ENCODE measurements at regions not wholly inside any gene's neighbourhood (a gene's known extent, or its start where the extent isn't known, plus 50 kb on each side); places are given as distances from the start of the nearest gene placed in this dataset.

DNA sequence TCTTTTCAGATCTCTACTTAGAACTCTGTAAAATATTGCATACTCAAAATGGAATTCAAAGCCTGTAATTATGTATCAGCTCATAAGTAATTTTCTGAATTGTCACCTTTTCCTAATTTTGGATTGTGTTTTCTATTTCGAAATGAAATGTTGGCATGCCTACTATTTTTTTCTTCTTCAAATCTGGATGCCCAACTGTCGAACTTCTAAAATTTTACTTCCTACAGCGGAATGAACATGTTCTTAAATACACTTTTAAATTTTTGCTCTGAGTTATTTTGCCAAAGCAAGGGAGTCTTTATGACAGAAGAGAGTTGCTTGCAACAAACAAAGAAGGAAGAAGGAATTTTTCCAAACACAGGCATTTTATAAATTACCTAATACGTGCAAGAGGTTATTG, 336.0 kb downstream of the ADCYAP1 start:
- no peaks in the 10 kb centered on the region for H3K27me3 ChIP-seq (ENCODE audit: low read depth, low read length)
- TF ChIP-seq, protein P1, sequence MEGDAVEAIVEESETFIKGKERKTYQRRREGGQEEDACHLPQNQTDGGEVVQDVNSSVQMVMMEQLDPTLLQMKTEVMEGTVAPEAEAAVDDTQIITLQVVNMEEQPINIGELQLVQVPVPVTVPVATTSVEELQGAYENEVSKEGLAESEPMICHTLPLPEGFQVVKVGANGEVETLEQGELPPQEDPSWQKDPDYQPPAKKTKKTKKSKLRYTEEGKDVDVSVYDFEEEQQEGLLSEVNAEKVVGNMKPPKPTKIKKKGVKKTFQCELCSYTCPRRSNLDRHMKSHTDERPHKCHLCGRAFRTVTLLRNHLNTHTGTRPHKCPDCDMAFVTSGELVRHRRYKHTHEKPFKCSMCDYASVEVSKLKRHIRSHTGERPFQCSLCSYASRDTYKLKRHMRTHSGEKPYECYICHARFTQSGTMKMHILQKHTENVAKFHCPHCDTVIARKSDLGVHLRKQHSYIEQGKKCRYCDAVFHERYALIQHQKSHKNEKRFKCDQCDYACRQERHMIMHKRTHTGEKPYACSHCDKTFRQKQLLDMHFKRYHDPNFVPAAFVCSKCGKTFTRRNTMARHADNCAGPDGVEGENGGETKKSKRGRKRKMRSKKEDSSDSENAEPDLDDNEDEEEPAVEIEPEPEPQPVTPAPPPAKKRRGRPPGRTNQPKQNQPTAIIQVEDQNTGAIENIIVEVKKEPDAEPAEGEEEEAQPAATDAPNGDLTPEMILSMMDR (IDR thresholded peaks at IDR 0.05; ENCODE audit: low read depth, low read length), result no peak
- TF ChIP-seq EZH2phosphoT487 (IDR thresholded peaks at IDR 0.05; ENCODE audit: low read depth), result no peak
- no peaks in the 10 kb centered on the region for H3K9me3 ChIP-seq (ENCODE audit: insufficient read depth, low read length)
- H3K27ac ChIP-seq (ENCODE audit: low read length), result no peak overlapping the region
- no peaks in the 10 kb centered on the region for H4K20me1 ChIP-seq (ENCODE audit: insufficient read depth, low read length)
- no peaks in the 10 kb centered on the region for H3K36me3 ChIP-seq (replicated peaks; ENCODE audit: low read depth, low read length)
- no peaks in the 10 kb centered on the region for H3K79me2 ChIP-seq (ENCODE audit: low read length)
- no peak overlapping the region for H3K4me2 ChIP-seq (ENCODE audit: low read length)
- no peaks in the 10 kb centered on the region for H3K4me1 ChIP-seq (ENCODE audit: low read length)
- no peak overlapping the region for H3K4me3 ChIP-seq (ENCODE audit: low read length)
- H2AFZ ChIP-seq (ENCODE audit: low read depth, low read length), result no peak overlapping the region
- H3K9ac ChIP-seq (ENCODE audit: low read length), result no peak overlapping the region

DNA sequence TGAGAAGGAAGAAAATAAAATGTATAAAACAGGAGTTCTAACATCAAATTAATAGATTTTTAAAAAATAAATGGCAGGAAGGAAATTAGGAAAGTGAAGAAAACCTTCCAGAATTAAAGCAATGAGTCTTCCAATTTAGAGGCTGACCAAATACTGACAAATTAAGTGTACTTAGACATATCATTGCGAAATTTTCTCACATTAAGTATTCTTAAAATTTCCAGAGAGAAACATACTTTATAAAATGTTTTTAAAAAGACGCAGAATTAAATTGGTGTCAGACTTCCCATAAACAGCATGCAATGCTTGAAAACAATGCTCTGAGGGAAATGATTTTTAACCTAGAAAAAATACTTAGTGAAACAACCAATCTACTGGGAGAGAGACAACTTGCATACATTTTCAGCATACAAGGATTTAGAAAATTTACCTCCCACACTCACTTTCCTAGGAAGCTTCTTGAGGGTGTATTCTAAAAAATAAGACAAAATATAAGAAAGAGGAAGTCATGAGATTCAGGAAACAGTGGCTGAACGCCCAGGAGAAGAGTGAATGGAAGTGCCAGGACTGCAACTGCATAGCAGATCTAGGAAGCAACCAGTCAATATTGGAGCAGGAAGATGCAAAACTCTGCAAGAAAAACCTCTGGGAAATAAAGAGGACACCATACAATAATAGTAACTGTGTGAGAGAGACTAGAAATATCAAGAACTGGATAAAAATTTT, 339.9 kb downstream of the ADCYAP1 start:
- H3K36me3 ChIP-seq (replicated peaks; ENCODE audit: low read depth, low read length), result no peaks in the 10 kb centered on the region
- no peaks in the 10 kb centered on the region for H3K9me3 ChIP-seq (ENCODE audit: insufficient read depth, low read length)

DNA sequence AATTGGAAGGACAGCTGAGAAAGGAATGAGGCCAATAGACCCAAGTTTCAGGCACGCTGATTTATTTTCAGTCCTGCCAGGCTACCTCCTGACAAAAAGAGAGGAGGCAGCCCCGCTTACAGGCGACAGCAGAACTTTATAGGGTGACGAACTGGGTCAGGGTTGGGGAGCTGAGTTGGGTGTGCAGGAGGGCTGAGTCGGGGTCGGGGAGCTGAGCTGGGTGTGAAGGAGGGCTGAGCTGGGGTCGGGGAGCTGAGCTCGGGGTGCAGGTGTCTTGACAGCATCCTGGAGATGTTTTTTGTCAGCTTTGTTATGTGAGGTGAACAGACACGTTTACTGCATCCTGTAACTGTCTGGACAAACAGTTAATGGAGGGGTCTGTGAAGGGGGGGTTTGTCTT, 342.2 kb downstream of the ADCYAP1 start:
- H3K9me3 ChIP-seq (ENCODE audit: insufficient read depth, low read length), result no peaks in the 10 kb centered on the region
- H3K79me2 ChIP-seq (ENCODE audit: low read length), result no peaks in the 10 kb centered on the region
- no peak overlapping the region for H3K4me3 ChIP-seq (ENCODE audit: low read length)
- no peak overlapping the region for H3K9ac ChIP-seq (ENCODE audit: low read length)
- no peaks in the 10 kb centered on the region for H3K4me1 ChIP-seq (ENCODE audit: low read length)
- H3K27me3 ChIP-seq (ENCODE audit: low read depth, low read length), result no peaks in the 10 kb centered on the region
- H4K20me1 ChIP-seq (ENCODE audit: insufficient read depth, low read length), result no peaks in the 10 kb centered on the region
- H2AFZ ChIP-seq (ENCODE audit: low read depth, low read length), result no peak overlapping the region
- TF ChIP-seq, protein P1 (IDR thresholded peaks at IDR 0.05; ENCODE audit: low read depth, low read length), result no peak
- no peak for TF ChIP-seq EZH2phosphoT487 (IDR thresholded peaks at IDR 0.05; ENCODE audit: low read depth)
- H3K4me2 ChIP-seq (ENCODE audit: low read length), result no peak overlapping the region
- H3K36me3 ChIP-seq (replicated peaks; ENCODE audit: low read depth, low read length), result no peaks in the 10 kb centered on the region
- no peak overlapping the region for H3K27ac ChIP-seq (ENCODE audit: low read length)

More for the DNA sequence above, 339.9 kb downstream of the ADCYAP1 start:
- Histone ChIP-seq H3K27ac (ENCODE audit: low read length) (no peak overlapping the region), H4K20me1 (ENCODE audit: insufficient read depth, low read length) (no peaks in the 10 kb centered on the region), H3K4me2 (ENCODE audit: low read length) (no peak overlapping the region), H2AFZ (ENCODE audit: low read depth, low read length) (no peak overlapping the region), H3K27me3 (ENCODE audit: low read depth, low read length) (no peaks in the 10 kb centered on the region), H3K4me1 (ENCODE audit: low read length) (no peaks in the 10 kb centered on the region), H3K9ac (ENCODE audit: low read length) (no peak overlapping the region), H3K79me2 (ENCODE audit: low read length) (no peaks in the 10 kb centered on the region), H3K4me3 (ENCODE audit: low read length) (no peak overlapping the region)
- TF ChIP-seq, protein P1 (IDR thresholded peaks at IDR 0.05; ENCODE audit: low read depth, low read length), result no peak
- no peak for TF ChIP-seq EZH2phosphoT487 (IDR thresholded peaks at IDR 0.05; ENCODE audit: low read depth)

DNA sequence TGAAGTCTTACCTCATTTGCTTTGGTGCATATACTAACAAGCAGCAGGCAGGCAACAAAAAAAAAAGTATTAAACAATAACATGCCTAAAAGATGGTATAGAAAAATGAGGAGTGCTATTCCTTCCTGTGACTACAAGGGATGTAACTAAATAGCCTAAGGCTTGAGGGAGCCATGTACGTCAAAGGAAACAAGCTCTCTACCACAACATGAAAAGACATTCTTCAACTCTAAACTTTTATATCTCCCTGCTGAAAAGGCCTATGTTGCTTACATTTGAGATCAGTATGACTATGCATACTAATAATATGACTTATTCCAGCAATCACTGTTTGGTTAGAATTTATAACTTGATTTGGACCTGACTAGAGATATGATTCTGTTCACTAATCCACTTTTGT, 347.9 kb downstream of the ADCYAP1 start:
- Histone ChIP-seq H3K4me1 (ENCODE audit: low read length) (no peaks in the 10 kb centered on the region), H3K9ac (ENCODE audit: low read length) (no peak overlapping the region), H3K4me3 (ENCODE audit: low read length) (no peak overlapping the region), H3K27me3 (ENCODE audit: low read depth, low read length) (no peaks in the 10 kb centered on the region), H4K20me1 (ENCODE audit: insufficient read depth, low read length) (no peaks in the 10 kb centered on the region), H3K9me3 (ENCODE audit: insufficient read depth, low read length) (no peaks in the 10 kb centered on the region), H3K27ac (ENCODE audit: low read length) (no peak overlapping the region), H3K4me2 (ENCODE audit: low read length) (no peak overlapping the region), H3K36me3 (replicated peaks; ENCODE audit: low read depth, low read length) (no peaks in the 10 kb centered on the region), H2AFZ (ENCODE audit: low read depth, low read length) (no peak overlapping the region), H3K79me2 (ENCODE audit: low read length) (no peaks in the 10 kb centered on the region)
- TF ChIP-seq, protein P1 (IDR thresholded peaks at IDR 0.05; ENCODE audit: low read depth, low read length), result no peak
- TF ChIP-seq EZH2phosphoT487 (IDR thresholded peaks at IDR 0.05; ENCODE audit: low read depth), result no peak

All from OCI-LY3 (cell line).